SKM-1 treated with dmso at 0.1 percent for 144 hours (cell line): ENCODE measurements at regions not wholly inside any gene's neighbourhood (a gene's known extent, or its start where the extent isn't known, plus 50 kb on each side); places are given as distances from the start of the nearest gene placed in this dataset.
"Not testable (repeated sequence)": the region's sequence is repeated elsewhere in the genome, so short reads cannot be mapped to it uniquely, and the experiment has no call there.

ENCODE experiments used
- DNase-seq: peaks from one replicate; lab custom pipeline; 2025; ENCODE audit not compliant: unreplicated experiment; lab: John Stamatoyannopoulos, UW

GRCh38 chr4:161329852-161330251, 833.9 kb downstream of the FSTL5 start:
- no peak for DNase-seq

- DNase-seq = no peak
Observed at GRCh38 chr4:161321706-161322105, 842.1 kb downstream of the FSTL5 start.

GRCh38 chr4:161320377-161320776, 843.4 kb downstream of the FSTL5 start:
- peak; percentile 10 for DNase-seq

- DNase-seq = no peak
Observed at GRCh38 chr4:161317000-161317399, 846.8 kb downstream of the FSTL5 start.

- no peak for DNase-seq
Observed at GRCh38 chr4:161314371-161314770, 849.4 kb downstream of the FSTL5 start.

GRCh38 chr4:161303551-161303950, 860.2 kb downstream of the FSTL5 start:
- DNase-seq = no peak

GRCh38 chr4:161291222-161291621, 872.6 kb downstream of the FSTL5 start:
- no peak for DNase-seq

GRCh38 chr4:161287678-161288352, 876.0 kb downstream of the FSTL5 start:
- no peak for DNase-seq

GRCh38 chr4:161285461-161285860, 878.3 kb downstream of the FSTL5 start:
- no peak for DNase-seq

- no peak for DNase-seq
Observed at GRCh38 chr4:161280929-161281328, 882.9 kb downstream of the FSTL5 start.

- no peak for DNase-seq
Observed at GRCh38 chr4:161279095-161279494, 884.7 kb downstream of the FSTL5 start.

- not testable (repeated sequence) for DNase-seq
Observed at GRCh38 chr4:161277150-161277787, 886.5 kb downstream of the FSTL5 start.

- no peak for DNase-seq
Observed at GRCh38 chr4:161273607-161274006, 890.2 kb downstream of the FSTL5 start.

GRCh38 chr4:161260819-161261218, 903.0 kb downstream of the FSTL5 start:
- no peak for DNase-seq

GRCh38 chr4:161256716-161257115, 907.1 kb downstream of the FSTL5 start:
- DNase-seq = no peak

GRCh38 chr4:161256172-161256571, 907.6 kb downstream of the FSTL5 start:
- DNase-seq = no peak

GRCh38 chr4:161254375-161254774, 909.4 kb downstream of the FSTL5 start:
- DNase-seq = no peak

- peak; percentile 24 for DNase-seq
Observed at GRCh38 chr4:161252520-161253141, 911.2 kb downstream of the FSTL5 start.

- DNase-seq = no peak
Observed at GRCh38 chr4:161249779-161250440, 913.9 kb downstream of the FSTL5 start.

- DNase-seq = no peak
Observed at GRCh38 chr4:161248880-161249279, 914.9 kb downstream of the FSTL5 start.

- DNase-seq = no peak
Observed at GRCh38 chr4:161247831-161248230, 916.0 kb downstream of the FSTL5 start.

GRCh38 chr4:161238033-161238432, 925.8 kb downstream of the FSTL5 start:
- no peak for DNase-seq
